CD14-positive monocyte (primary cell): ENCODE measurements at regions not wholly inside any gene's neighbourhood (a gene's known extent, or its start where the extent isn't known, plus 50 kb on each side); places are given as distances from the start of the nearest gene placed in this dataset.

ENCODE experiments used
- DNase-seq, 3 donors: peaks; one replicate each; pipeline ENCODE4 v3.0.0-alpha.2; 2011 to 2022
- H2AFZ ChIP-seq: 2 replicates; pipeline ENCODE4 v1.6.0; 2012; ENCODE audit warnings: mild to moderate bottlenecking, low read depth, low read length, inconsistent platforms; ENCODE audit not compliant: insufficient read depth, poor library complexity, severe bottlenecking
- H3K27ac ChIP-seq, 2 donors: 1 replicate in 1 of 2; 2 replicates in 1 of 2; pipeline ENCODE4 v1.5.1; 2012 to 2013; ENCODE audit warnings: low read length in 2 of 2, control low read depth in 1 of 2, inconsistent platforms in 1 of 2, low read depth in 1 of 2, mild to moderate bottlenecking in 1 of 2
- H3K27me3 ChIP-seq, 2 donors: one replicate each; pipeline versions ENCODE4 v1.6.0 to v1.6.1; 2011 to 2013; ENCODE audit warnings: low read length in 2 of 2; ENCODE audit not compliant: control insufficient read depth in 2 of 2, insufficient read depth in 2 of 2
- H3K36me3 ChIP-seq, 2 donors: replicated peaks in 1 of 2; 1 replicate in 1 of 2; 2 replicates in 1 of 2; pipeline versions ENCODE4 v1.5.1 to v1.6.1; 2012 to 2013; ENCODE audit warnings: low read length in 2 of 2, control low read depth in 1 of 2, inconsistent platforms in 1 of 2, mild to moderate bottlenecking in 1 of 2; ENCODE audit not compliant: insufficient read depth in 2 of 2, control insufficient read depth in 1 of 2
- H3K4me1 ChIP-seq, 2 donors: 1 replicate in 1 of 2; 2 replicates in 1 of 2; pipeline versions ENCODE4 v1.5.1 to v1.6.1; 2012 to 2013; ENCODE audit warnings: low read length in 2 of 2, control low read depth in 1 of 2, inconsistent platforms in 1 of 2, mild to moderate bottlenecking in 1 of 2, moderate library complexity in 1 of 2; ENCODE audit not compliant: insufficient read depth in 2 of 2, control insufficient read depth in 1 of 2
- H3K4me2 ChIP-seq: replicated peaks from 2 replicates; pipeline ENCODE3; 2012; ENCODE audit warnings: low read length, moderate library complexity, mild to moderate bottlenecking; ENCODE audit not compliant: poor library complexity, severe bottlenecking; ENCODE audit errors: extremely low read depth
- H3K4me3 ChIP-seq, 3 experiments: fragments of 200-600 bp in 1 of 3; sonication (generic) in 1 of 3; replicated peaks in 1 of 3; 1 replicate in 2 of 3; 2 replicates in 1 of 3; pipeline ENCODE4 v1.5.1; 2011 to 2013; ENCODE audit warnings: low read length in 3 of 3, mild to moderate bottlenecking in 3 of 3, control low read depth in 2 of 3, low read depth in 2 of 3, inconsistent platforms in 1 of 3, moderate library complexity in 1 of 3
- H3K79me2 ChIP-seq: 2 replicates; pipeline ENCODE4 v1.6.0; 2012; ENCODE audit warnings: mild to moderate bottlenecking, control low read depth, inconsistent platforms, low read length, moderate library complexity; ENCODE audit not compliant: insufficient read depth
- H3K9ac ChIP-seq: 2 replicates; pipeline ENCODE4 v1.6.0; 2017; ENCODE audit warnings: low read length, mild to moderate bottlenecking; ENCODE audit not compliant: insufficient read depth, poor library complexity, severe bottlenecking
- H3K9me3 ChIP-seq, 2 donors: replicated peaks in 1 of 2; 1 replicate in 1 of 2; 2 replicates in 1 of 2; pipeline versions ENCODE4 v1.5.1 to v1.6.1; 2012 to 2013; ENCODE audit warnings: low read length in 2 of 2, control low read depth in 1 of 2; ENCODE audit not compliant: control insufficient read depth in 1 of 2, insufficient read depth in 1 of 2
- H4K20me1 ChIP-seq: 2 replicates; pipeline ENCODE4 v1.6.0; 2012; ENCODE audit warnings: mild to moderate bottlenecking, low read length, control low read depth, moderate library complexity; ENCODE audit not compliant: insufficient read depth
- H3K27ac Mint-ChIP-seq, 7 donors: one replicate each; pipeline ENCODE4 v1.8.0; 2020; ENCODE audit warnings: mild to moderate bottlenecking in 7 of 7, mixed read lengths in 7 of 7, moderate library complexity in 6 of 7, inconsistent platforms in 2 of 7
- H3K27me3 Mint-ChIP-seq, 3 donors: one replicate each; pipeline ENCODE4 v1.8.0; 2021 to 2022; ENCODE audit warnings: low read depth in 3 of 3, mild to moderate bottlenecking in 3 of 3, mixed read lengths in 3 of 3, moderate library complexity in 3 of 3, inconsistent platforms in 1 of 3
- H3K36me3 Mint-ChIP-seq, 2 donors: one replicate each; pipeline ENCODE4 v1.8.0; 2020; ENCODE audit warnings: mixed read lengths in 2 of 2, inconsistent platforms in 1 of 2, mild to moderate bottlenecking in 1 of 2
- H3K4me1 Mint-ChIP-seq: one replicate; pipeline ENCODE4 v1.8.0; 2020; ENCODE audit warnings: mild to moderate bottlenecking, mixed read lengths
- H3K4me3 Mint-ChIP-seq, 2 donors: one replicate each; pipeline ENCODE4 v1.8.0; 2020; ENCODE audit warnings: mild to moderate bottlenecking in 2 of 2, mixed read lengths in 2 of 2, moderate library complexity in 1 of 2
- H3K9me3 Mint-ChIP-seq, 7 donors: one replicate each; pipeline ENCODE4 v1.8.0; 2020 to 2022; ENCODE audit warnings: mixed read lengths in 7 of 7, mild to moderate bottlenecking in 6 of 7, moderate library complexity in 6 of 7, inconsistent platforms in 2 of 7
- WGBS: methylation state at CpG from one replicate; pipeline ENCODE4 v1.1.5; 2013; ENCODE audit warnings: missing lambda C conversion rate; ENCODE audit not compliant: insufficient coverage; 5-methylcytosine and 5-hydroxymethylcytosine counted together
- intact Hi-C, 2 donors: fragments of 100-400 bp; cut with micrococcal nuclease; formaldehyde crosslinking; loops; one replicate each; pipeline versions ENCODE4 v1.15.0 to v1.15.1; 2023
- TF ChIP-seq, protein P1 (sequence below): fragments of 200-600 bp; IDR thresholded peaks from one replicate; pipeline ENCODE4 v1.8.0; 2022; ENCODE audit warnings: antibody characterized with exemption, mild to moderate bottlenecking

DNA sequence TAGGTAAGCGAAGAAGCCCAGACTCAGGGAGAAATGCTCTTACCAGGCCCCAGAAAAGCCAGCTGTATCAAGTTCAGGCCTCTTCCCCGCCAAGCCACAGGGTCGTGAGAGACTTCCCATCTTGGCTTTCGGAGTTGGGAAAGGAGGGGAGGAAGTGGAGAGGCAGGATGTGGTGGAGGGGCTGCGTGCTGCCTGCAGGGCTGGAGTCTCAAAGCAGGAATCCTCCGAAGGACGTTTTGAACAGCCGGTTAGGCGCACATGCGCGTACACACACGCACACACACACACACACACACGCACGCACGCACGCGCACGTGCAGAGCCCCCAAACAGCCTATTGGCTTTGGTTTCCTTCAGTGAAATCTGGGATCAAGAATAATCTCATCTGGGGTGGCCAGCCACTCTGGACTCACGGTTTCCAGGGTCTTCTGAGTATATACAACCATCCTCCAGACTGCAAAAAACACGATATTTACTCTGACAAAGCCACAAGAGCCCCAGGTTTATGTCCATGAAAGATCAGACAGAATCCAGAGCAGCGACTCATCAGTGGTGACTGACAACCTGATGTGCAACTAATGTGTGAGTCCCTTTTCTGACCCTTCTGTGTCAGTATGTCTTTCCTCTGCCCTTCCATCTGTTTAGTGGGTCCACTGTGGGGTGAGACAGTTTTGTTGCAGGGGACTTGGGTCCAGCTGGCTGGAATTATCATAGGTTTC lies 115.0 kb upstream of the ZNF438 start:
- H3K36me3 ChIP-seq = no peaks in the 10 kb centered on the region
- H4K20me1 ChIP-seq = no peaks in the 10 kb centered on the region
- H3K27ac ChIP-seq = no peak overlapping the region
- H3K4me1 ChIP-seq = peaks cover 7 to 11% of the 10 kb centered on the region in 2 donors
- Mint-ChIP-seq H3K36me3 (no peaks in the 10 kb centered on the region), H3K27ac (peak overlapping the region in 2 of 7 donors; percentile 23 to 33), H3K4me1 (peaks cover 15% of the 10 kb centered on the region), H3K9me3 (peaks cover 0 to 3% (median 0%) of the 10 kb centered on the region in 7 donors), H3K27me3 (peaks cover 0 to 3% (median 1%) of the 10 kb centered on the region in 3 donors), H3K4me3 (peak overlapping the region; percentile 56 to 75)
- H3K79me2 ChIP-seq = no peaks in the 10 kb centered on the region
- intact Hi-C loops = no loop called here
- no peaks in the 10 kb centered on the region for H3K27me3 ChIP-seq
- WGBS = 8% methylated on average over 10 of the region's 21 CpGs
- H3K9ac ChIP-seq = peak overlapping the region; percentile 2
- peak overlapping the region; percentile 32 for H2AFZ ChIP-seq
- peak overlapping the region; percentile 44 for H3K4me2 ChIP-seq
- H3K4me3 ChIP-seq = peak overlapping the region in 1 of 3 experiments; percentile 20
- no peaks in the 10 kb centered on the region for H3K9me3 ChIP-seq
- TF ChIP-seq, protein P1, sequence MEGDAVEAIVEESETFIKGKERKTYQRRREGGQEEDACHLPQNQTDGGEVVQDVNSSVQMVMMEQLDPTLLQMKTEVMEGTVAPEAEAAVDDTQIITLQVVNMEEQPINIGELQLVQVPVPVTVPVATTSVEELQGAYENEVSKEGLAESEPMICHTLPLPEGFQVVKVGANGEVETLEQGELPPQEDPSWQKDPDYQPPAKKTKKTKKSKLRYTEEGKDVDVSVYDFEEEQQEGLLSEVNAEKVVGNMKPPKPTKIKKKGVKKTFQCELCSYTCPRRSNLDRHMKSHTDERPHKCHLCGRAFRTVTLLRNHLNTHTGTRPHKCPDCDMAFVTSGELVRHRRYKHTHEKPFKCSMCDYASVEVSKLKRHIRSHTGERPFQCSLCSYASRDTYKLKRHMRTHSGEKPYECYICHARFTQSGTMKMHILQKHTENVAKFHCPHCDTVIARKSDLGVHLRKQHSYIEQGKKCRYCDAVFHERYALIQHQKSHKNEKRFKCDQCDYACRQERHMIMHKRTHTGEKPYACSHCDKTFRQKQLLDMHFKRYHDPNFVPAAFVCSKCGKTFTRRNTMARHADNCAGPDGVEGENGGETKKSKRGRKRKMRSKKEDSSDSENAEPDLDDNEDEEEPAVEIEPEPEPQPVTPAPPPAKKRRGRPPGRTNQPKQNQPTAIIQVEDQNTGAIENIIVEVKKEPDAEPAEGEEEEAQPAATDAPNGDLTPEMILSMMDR = no peak
- DNase-seq = peak in 1 of 3 donors; percentile 21

DNA sequence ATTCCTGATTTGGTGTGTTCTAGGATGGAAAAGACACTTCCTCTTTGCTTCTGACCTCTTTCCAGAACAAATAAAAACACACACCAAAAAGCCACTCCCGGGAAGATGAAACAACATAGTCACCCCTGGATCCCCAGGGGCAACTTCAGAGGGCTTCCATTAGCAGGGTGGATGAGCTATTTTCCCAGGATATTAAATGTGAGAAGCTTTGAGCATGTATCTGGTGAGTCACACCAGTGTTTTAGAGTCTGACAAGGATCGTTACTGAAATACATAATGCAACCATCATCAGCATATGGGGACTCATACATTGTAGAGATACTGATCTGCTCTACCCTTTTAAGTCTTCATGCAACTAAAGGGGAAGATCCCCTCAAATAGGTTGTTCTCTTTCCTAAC lies 115.5 kb upstream of the ZNF438 start:
- no peaks in the 10 kb centered on the region for H3K79me2 ChIP-seq
- peaks cover 7 to 11% of the 10 kb centered on the region in 2 donors for H3K4me1 ChIP-seq
- H3K9ac ChIP-seq = no peak overlapping the region
- H3K27me3 Mint-ChIP-seq = peaks cover 0 to 3% (median 1%) of the 10 kb centered on the region in 3 donors
- H3K27me3 ChIP-seq = no peaks in the 10 kb centered on the region
- H3K27ac ChIP-seq = no peak overlapping the region
- H3K4me2 ChIP-seq = no peak overlapping the region
- no peak overlapping the region for H2AFZ ChIP-seq
- intact Hi-C loops = no loop called here
- H3K27ac Mint-ChIP-seq = peak overlapping the region in 1 of 7 donors; percentile 33
- DNase-seq = no peak
- H3K36me3 ChIP-seq = no peaks in the 10 kb centered on the region
- TF ChIP-seq, protein P1 = no peak
- no peaks in the 10 kb centered on the region for H3K36me3 Mint-ChIP-seq
- peaks cover 0 to 3% (median 0%) of the 10 kb centered on the region in 7 donors for H3K9me3 Mint-ChIP-seq
- no peaks in the 10 kb centered on the region for H3K9me3 ChIP-seq
- H4K20me1 ChIP-seq = no peaks in the 10 kb centered on the region
- WGBS = no CpG with 5 or more reads among the region's 2 CpGs
- no peak overlapping the region for H3K4me3 ChIP-seq
- H3K4me3 Mint-ChIP-seq = no peak overlapping the region
- H3K4me1 Mint-ChIP-seq = peaks cover 15% of the 10 kb centered on the region
